ELR (cell line): ENCODE measurements at regions not wholly inside any gene's neighbourhood (a gene's known extent, or its start where the extent isn't known, plus 50 kb on each side); places are given as distances from the start of the nearest gene placed in this dataset.

Source experiments
- DNase-seq: peaks from one replicate; pipeline ENCODE4 v3.0.0-alpha.2; 2015; ENCODE audit warnings: low read depth

- DNase-seq: no peak
Measured at GRCh38 chr6:105764315-105764714, 321.8 kb upstream of the PRDM1 start.

GRCh38 chr6:105763866-105764265 lies 322.3 kb upstream of the PRDM1 start:
- no peak for DNase-seq

- no peak for DNase-seq
Measured at GRCh38 chr6:105760746-105761145, 325.4 kb upstream of the PRDM1 start.

GRCh38 chr6:105759946-105760345 lies 326.2 kb upstream of the PRDM1 start:
- peak; percentile 86 for DNase-seq

- DNase-seq: no peak
Measured at GRCh38 chr6:105759015-105759414, 327.1 kb upstream of the PRDM1 start.

GRCh38 chr6:105757512-105758200 lies 328.5 kb upstream of the PRDM1 start:
- peak; percentile 44 for DNase-seq

GRCh38 chr6:105755885-105756284 lies 330.3 kb upstream of the PRDM1 start:
- DNase-seq: no peak

GRCh38 chr6:105753620-105754211 lies 332.4 kb upstream of the PRDM1 start:
- no peak for DNase-seq

- no peak for DNase-seq
Measured at GRCh38 chr6:105753207-105753606, 332.9 kb upstream of the PRDM1 start.

- DNase-seq: no peak
Measured at GRCh38 chr6:105750089-105750488, 336.0 kb upstream of the PRDM1 start.

GRCh38 chr6:105748737-105749161 lies 337.4 kb upstream of the PRDM1 start:
- DNase-seq: peak; percentile 84

- no peak for DNase-seq
Measured at GRCh38 chr6:105747823-105748405, 338.2 kb upstream of the PRDM1 start.

GRCh38 chr6:105746509-105746908 lies 339.6 kb upstream of the PRDM1 start:
- DNase-seq: no peak

- DNase-seq: no peak
Measured at GRCh38 chr6:105746130-105746505, 340.0 kb upstream of the PRDM1 start.

- peak; percentile 24 for DNase-seq
Measured at GRCh38 chr6:105745464-105746129, 340.5 kb upstream of the PRDM1 start.

- no peak for DNase-seq
Measured at GRCh38 chr6:105744815-105745214, 341.3 kb upstream of the PRDM1 start.

- DNase-seq: no peak
Measured at GRCh38 chr6:105740946-105741645, 338.2 kb upstream of the PREP start.

- DNase-seq: peak; percentile 25
Measured at GRCh38 chr6:105739764-105740163, 336.9 kb upstream of the PREP start.

GRCh38 chr6:105733556-105734162 lies 330.8 kb upstream of the PREP start:
- peak; percentile 73 for DNase-seq

GRCh38 chr6:105728995-105729394 lies 326.1 kb upstream of the PREP start:
- DNase-seq: no peak

GRCh38 chr6:105726902-105727655 lies 324.2 kb upstream of the PREP start:
- peak; percentile 34 for DNase-seq
